WTC11 (cell line): ENCODE measurements at regions not wholly inside any gene's neighbourhood (a gene's known extent, or its start where the extent isn't known, plus 50 kb on each side); places are given as distances from the start of the nearest gene placed in this dataset.

Experiments used
- ATAC-seq: fragments of 200-7000 bp; cut with Tn5 transposase; 2 replicates; pipeline ENCODE4 v1.10.0; 2021; ENCODE audit warnings: mild to moderate bottlenecking, moderate library complexity
- CTCF ChIA-PET: fragments of 300-600 bp; sonication (Branson Sonifier 250); formaldehyde crosslinking; loops from one replicate; lab custom pipeline; 2021; ENCODE audit warnings: antibody characterized with exemption; lab: Charles Lee
- POLR2A ChIA-PET: fragments of 350-600 bp; sonication (Branson Sonifier 250); formaldehyde crosslinking; loops from one replicate; lab custom pipeline; 2021; ENCODE audit warnings: antibody characterized with exemption; lab: Charles Lee
- DNase-seq: peaks from one replicate; pipeline ENCODE4 v3.0.0; 2021; ENCODE audit warnings: low spot score
- H3K27ac Mint-ChIP-seq: 2 replicates; pipeline ENCODE4 v1.8.0; 2021; ENCODE audit warnings: mixed read lengths
- H3K27me3 Mint-ChIP-seq: 2 replicates; pipeline ENCODE4 v1.8.0; 2021; ENCODE audit warnings: low read depth, mild to moderate bottlenecking, moderate library complexity, mixed read lengths
- H3K36me3 Mint-ChIP-seq: 2 replicates; pipeline ENCODE4 v1.8.0; 2021; ENCODE audit warnings: mixed read lengths
- H3K4me1 Mint-ChIP-seq: 2 replicates; pipeline ENCODE4 v1.8.0; 2022; ENCODE audit warnings: mixed read lengths
- H3K4me3 Mint-ChIP-seq: 2 replicates; pipeline ENCODE4 v1.8.0; 2021; ENCODE audit warnings: mild to moderate bottlenecking, moderate library complexity, mixed read lengths
- H3K9me3 Mint-ChIP-seq: 2 replicates; pipeline ENCODE4 v1.8.0; 2021; ENCODE audit warnings: mixed read lengths
- GRHL2 ChIP-seq: fragments of 250-450 bp; sonication (Bioruptor Pico); IDR thresholded peaks from 2 replicates; pipeline ENCODE4 v1.8.0; 2022; ENCODE audit warnings: mild to moderate bottlenecking, moderate library complexity; ENCODE audit not compliant: insufficient replicate concordance, severe bottlenecking
- JUN ChIP-seq: sonication (generic); formaldehyde crosslinking; IDR thresholded peaks from 2 replicates; pipeline ENCODE4 v1.8.0; 2023; ENCODE audit warnings: mild to moderate bottlenecking, missing genetic modification reagents
- RELA ChIP-seq: sonication (generic); formaldehyde crosslinking; IDR thresholded peaks from 2 replicates; pipeline ENCODE4 v1.8.1; 2022; ENCODE audit warnings: missing genetic modification reagents, mild to moderate bottlenecking, borderline replicate concordance
- RORB ChIP-seq: fragments of 250-450 bp; sonication (Bioruptor Pico); IDR thresholded peaks from 2 replicates; pipeline ENCODE4 v1.9.0; 2021; ENCODE audit warnings: mild to moderate bottlenecking
- SP1 ChIP-seq: sonication (generic); formaldehyde crosslinking; conservative IDR thresholded peaks from 2 replicates; pipeline ENCODE4 v1.8.1; 2022; ENCODE audit warnings: missing genetic modification reagents
- TEAD1 ChIP-seq: sonication (generic); formaldehyde crosslinking; IDR thresholded peaks from 2 replicates; pipeline ENCODE4 v1.8.0; 2022; ENCODE audit warnings: mild to moderate bottlenecking, missing genetic modification reagents
- TEAD4 ChIP-seq: sonication (generic); formaldehyde crosslinking; IDR thresholded peaks from 2 replicates; pipeline ENCODE4 v1.8.0; 2022; ENCODE audit warnings: mild to moderate bottlenecking, missing genetic modification reagents
- ZNF263 ChIP-seq: sonication (generic); formaldehyde crosslinking; IDR thresholded peaks from 2 replicates; pipeline ENCODE4 v1.8.1; 2022; ENCODE audit warnings: low read depth, mild to moderate bottlenecking, moderate library complexity, missing genetic modification reagents
- ZNF396 ChIP-seq: fragments of 250-450 bp; sonication (Bioruptor Pico); IDR thresholded peaks from 2 replicates; pipeline ENCODE4 v1.8.0; 2021; ENCODE audit warnings: mild to moderate bottlenecking, moderate library complexity, borderline replicate concordance
- ZNF512 ChIP-seq: sonication (generic); formaldehyde crosslinking; IDR thresholded peaks from 2 replicates; pipeline ENCODE4 v1.8.1; 2022; ENCODE audit warnings: missing genetic modification reagents, borderline replicate concordance
- TF ChIP-seq, protein P1 (sequence below): sonication (generic); formaldehyde crosslinking; IDR thresholded peaks from 2 replicates; pipeline ENCODE4 v1.8.0; 2023; ENCODE audit warnings: mild to moderate bottlenecking, missing genetic modification reagents
- TF ChIP-seq, protein P2 (sequence below): sonication (generic); formaldehyde crosslinking; IDR thresholded peaks from 2 replicates; pipeline ENCODE4 v1.8.0; 2022; ENCODE audit warnings: mild to moderate bottlenecking, missing genetic modification reagents
- TF ChIP-seq, protein P3 (sequence below): sonication (generic); formaldehyde crosslinking; IDR thresholded peaks from 2 replicates; pipeline ENCODE4 v1.8.1; 2023; ENCODE audit warnings: mild to moderate bottlenecking, missing genetic modification reagents, moderate library complexity
- TF ChIP-seq, protein P4 (sequence below): sonication (generic); formaldehyde crosslinking; IDR thresholded peaks from 2 replicates; pipeline ENCODE4 v1.8.1; 2022; ENCODE audit warnings: mild to moderate bottlenecking, moderate library complexity, missing genetic modification reagents

DNA sequence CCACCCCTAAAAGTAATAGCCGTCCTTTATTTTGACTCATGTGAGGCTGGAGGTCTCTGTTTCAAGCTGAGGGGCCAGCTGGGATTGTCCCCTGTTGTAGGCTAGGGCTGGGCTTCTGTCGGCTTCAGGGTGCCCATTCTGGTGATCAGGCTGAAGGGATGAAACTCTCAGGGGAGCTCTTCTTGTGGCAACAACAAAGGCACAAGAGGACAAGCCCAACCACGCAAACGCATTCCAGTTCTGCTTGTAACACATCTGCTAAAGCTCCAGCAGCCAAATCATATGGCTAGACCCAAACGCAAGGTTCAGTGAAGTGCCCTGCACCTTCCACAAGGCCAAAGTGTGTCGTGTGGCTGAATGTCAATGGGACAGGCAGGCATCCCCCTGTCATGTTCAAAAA lies 405.7 kb downstream of the INHBA start:
- Mint-ChIP-seq H3K36me3 (no peaks in the 10 kb centered on the region), H3K9me3 (no peaks in the 10 kb centered on the region), H3K4me1 (no peaks in the 10 kb centered on the region), H3K27ac (no peak overlapping the region), H3K4me3 (no peak overlapping the region), H3K27me3 (no peaks in the 10 kb centered on the region)
- TF ChIP-seq, protein P1, sequence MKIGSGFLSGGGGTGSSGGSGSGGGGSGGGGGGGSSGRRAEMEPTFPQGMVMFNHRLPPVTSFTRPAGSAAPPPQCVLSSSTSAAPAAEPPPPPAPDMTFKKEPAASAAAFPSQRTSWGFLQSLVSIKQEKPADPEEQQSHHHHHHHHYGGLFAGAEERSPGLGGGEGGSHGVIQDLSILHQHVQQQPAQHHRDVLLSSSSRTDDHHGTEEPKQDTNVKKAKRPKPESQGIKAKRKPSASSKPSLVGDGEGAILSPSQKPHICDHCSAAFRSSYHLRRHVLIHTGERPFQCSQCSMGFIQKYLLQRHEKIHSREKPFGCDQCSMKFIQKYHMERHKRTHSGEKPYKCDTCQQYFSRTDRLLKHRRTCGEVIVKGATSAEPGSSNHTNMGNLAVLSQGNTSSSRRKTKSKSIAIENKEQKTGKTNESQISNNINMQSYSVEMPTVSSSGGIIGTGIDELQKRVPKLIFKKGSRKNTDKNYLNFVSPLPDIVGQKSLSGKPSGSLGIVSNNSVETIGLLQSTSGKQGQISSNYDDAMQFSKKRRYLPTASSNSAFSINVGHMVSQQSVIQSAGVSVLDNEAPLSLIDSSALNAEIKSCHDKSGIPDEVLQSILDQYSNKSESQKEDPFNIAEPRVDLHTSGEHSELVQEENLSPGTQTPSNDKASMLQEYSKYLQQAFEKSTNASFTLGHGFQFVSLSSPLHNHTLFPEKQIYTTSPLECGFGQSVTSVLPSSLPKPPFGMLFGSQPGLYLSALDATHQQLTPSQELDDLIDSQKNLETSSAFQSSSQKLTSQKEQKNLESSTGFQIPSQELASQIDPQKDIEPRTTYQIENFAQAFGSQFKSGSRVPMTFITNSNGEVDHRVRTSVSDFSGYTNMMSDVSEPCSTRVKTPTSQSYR (CRISPR knock-in tag), result no peak
- no peak for TF ChIP-seq TEAD1 (CRISPR knock-in tag)
- ATAC-seq (no peak), DNase-seq (no peak)
- POLR2A ChIA-PET, result interaction anchor here (0.5 to 0.6 kb wide), 2 partner anchors 498 to 876 kb away, joined by 3 to 4 read pairs; no protein-coding TSS in a partner anchor
- CTCF ChIA-PET, result interaction anchor here (1.2 kb wide), 1 partner anchor 19 kb away, joined by 3 read pairs; no protein-coding TSS in a partner anchor

DNA sequence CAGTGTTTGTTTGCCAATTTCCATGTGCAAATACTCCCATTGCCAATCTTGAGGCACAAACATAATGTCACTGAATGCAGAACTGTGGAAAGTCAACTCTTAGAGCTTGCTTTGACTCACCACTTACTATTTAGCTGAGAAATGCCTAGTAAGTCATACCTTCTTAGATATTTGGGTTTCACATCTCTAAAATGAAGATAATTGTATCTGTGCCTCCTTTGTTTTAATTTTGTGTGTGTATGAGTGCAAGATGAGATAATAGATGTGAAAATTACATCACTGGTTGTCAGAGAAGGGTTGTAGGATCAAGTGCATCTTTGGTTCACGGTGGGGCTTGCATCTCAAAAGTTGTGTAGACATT lies 407.5 kb downstream of the INHBA start:
- Mint-ChIP-seq H3K4me1 (no peaks in the 10 kb centered on the region), H3K27ac (no peak overlapping the region), H3K36me3 (no peaks in the 10 kb centered on the region), H3K27me3 (0 out of 2 replicates have a peak, but pooled peaks cover under 1% of the 10 kb centered on the region), H3K4me3 (no peak overlapping the region), H3K9me3 (no peaks in the 10 kb centered on the region)
- ChIA-PET CTCF (no interaction called here), POLR2A (no interaction called here)
- DNase-seq (no peak), ATAC-seq (no peak)
- TF ChIP-seq RELA (CRISPR knock-in tag), result no peak

DNA sequence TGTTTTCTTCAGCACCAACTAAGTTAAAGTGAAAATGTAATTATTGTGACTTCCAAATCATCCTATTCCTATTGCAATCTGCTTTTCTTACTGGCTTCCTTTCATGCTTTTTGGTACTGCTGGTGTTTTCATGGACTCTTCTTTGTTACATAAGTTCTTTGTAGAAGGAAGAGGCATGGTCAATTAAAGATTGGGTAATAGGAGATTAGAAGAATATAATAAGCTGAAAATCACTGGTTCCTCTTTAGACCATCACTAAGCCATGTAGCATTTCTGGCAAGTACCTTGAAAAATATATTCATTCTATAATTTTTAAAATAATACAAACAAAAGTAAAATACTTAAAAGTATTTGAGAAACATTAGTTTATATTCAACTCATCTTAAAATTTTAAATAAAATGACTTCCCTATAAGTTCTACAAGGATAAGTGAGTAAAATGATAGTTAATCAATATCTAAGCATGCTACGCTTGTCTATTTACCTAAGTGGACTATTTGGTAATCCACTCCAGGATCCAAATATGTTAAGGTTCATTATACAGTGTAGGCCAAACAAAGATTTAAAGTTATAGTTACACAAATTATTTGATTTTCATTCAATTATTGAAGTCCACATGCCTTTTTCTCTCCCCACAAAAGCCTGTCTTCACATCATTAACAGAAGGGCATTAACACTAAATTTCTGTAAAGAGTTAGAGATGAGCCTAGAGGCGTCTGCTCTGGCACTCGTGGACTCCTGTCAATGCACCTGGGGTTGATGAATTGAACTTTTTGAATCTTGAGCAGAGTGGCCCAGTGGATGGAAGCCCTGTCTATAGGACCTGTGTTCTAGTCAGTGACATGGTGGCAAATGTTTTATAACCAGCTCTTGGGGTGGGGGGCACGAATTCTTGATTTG lies 408.1 kb downstream of the INHBA start:
- Mint-ChIP-seq H3K9me3 (no peaks in the 10 kb centered on the region; the same call in 1 of the 2 replicates), H3K27me3 (peaks cover 4% of the 10 kb centered on the region), H3K4me3 (no peak overlapping the region), H3K27ac (no peak overlapping the region), H3K4me1 (no peaks in the 10 kb centered on the region), H3K36me3 (no peaks in the 10 kb centered on the region)
- ChIA-PET POLR2A (no interaction called here), CTCF (no interaction called here)
- no peak for ATAC-seq
- no peak for TF ChIP-seq JUN (CRISPR knock-in tag)
- TF ChIP-seq, protein P2, sequence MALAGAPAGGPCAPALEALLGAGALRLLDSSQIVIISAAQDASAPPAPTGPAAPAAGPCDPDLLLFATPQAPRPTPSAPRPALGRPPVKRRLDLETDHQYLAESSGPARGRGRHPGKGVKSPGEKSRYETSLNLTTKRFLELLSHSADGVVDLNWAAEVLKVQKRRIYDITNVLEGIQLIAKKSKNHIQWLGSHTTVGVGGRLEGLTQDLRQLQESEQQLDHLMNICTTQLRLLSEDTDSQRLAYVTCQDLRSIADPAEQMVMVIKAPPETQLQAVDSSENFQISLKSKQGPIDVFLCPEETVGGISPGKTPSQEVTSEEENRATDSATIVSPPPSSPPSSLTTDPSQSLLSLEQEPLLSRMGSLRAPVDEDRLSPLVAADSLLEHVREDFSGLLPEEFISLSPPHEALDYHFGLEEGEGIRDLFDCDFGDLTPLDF, result no peak
- TF ChIP-seq, protein P3, sequence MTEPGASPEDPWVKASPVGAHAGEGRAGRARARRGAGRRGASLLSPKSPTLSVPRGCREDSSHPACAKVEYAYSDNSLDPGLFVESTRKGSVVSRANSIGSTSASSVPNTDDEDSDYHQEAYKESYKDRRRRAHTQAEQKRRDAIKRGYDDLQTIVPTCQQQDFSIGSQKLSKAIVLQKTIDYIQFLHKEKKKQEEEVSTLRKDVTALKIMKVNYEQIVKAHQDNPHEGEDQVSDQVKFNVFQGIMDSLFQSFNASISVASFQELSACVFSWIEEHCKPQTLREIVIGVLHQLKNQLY (CRISPR knock-in tag), result no peak
- TF ChIP-seq, protein P4, sequence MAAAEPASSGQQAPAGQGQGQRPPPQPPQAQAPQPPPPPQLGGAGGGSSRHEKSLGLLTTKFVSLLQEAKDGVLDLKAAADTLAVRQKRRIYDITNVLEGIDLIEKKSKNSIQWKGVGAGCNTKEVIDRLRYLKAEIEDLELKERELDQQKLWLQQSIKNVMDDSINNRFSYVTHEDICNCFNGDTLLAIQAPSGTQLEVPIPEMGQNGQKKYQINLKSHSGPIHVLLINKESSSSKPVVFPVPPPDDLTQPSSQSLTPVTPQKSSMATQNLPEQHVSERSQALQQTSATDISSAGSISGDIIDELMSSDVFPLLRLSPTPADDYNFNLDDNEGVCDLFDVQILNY, result no peak
- TF ChIP-seq ZNF512, result no peak
- no peak for TF ChIP-seq TEAD4 (CRISPR knock-in tag)
- no peak for TF ChIP-seq SP1 (CRISPR knock-in tag)
- no peak for DNase-seq

DNA sequence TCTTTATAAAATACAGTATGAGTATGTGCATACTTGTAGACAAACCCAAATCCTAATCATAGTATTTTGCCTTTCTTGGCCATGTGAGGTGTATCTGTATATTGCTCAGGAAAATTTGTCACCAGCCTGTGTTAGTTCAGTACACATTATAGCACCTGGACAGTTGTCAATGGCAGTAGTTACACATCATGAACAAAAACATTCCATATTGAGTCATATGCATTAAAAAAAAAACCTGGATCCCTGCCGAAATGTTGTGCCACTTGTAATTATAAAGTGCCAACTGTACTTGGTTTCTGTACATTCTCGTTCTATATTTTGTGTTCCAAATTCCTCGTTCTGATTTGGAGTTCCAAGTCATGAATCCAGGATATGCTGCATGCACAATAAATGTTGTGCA lies 410.4 kb downstream of the INHBA start:
- Mint-ChIP-seq H3K9me3 (peaks cover 16% of the 10 kb centered on the region), H3K27me3 (peaks cover 27% of the 10 kb centered on the region), H3K4me1 (peaks cover 8% of the 10 kb centered on the region), H3K27ac (no peak overlapping the region), H3K36me3 (peaks cover 3% of the 10 kb centered on the region; the same call in 1 of the 2 replicates), H3K4me3 (no peak overlapping the region)
- CTCF ChIA-PET, result no interaction called here
- TF ChIP-seq RORB (CRISPR knock-in tag) (no peak), ZNF263 (CRISPR knock-in tag) (no peak), TEAD4 (CRISPR knock-in tag) (no peak), ZNF396 (CRISPR knock-in tag) (no peak), GRHL2 (no peak)
- DNase-seq, result no peak
- no peak for ATAC-seq
- POLR2A ChIA-PET, result no interaction called here
